Gastroesophageal sphincter (tissue), 4 donors: ENCODE measurements at regions not wholly inside any gene's neighbourhood (a gene's known extent, or its start where the extent isn't known, plus 50 kb on each side); places are given as distances from the start of the nearest gene placed in this dataset.

Source experiments
- ATAC-seq: fragments of 150-250 bp; one replicate; pipeline ENCODE4 v1.9.1; 2016; ENCODE audit warnings: mild to moderate bottlenecking, moderate library complexity
- H3K27ac ChIP-seq, 4 donors: fragments of 200-600 bp; sonication (generic) in 3 of 4; 1 replicate in 3 of 4; 2 replicates in 1 of 4; pipeline ENCODE4 v1.5.1; 2016 to 2019
- H3K27me3 ChIP-seq: fragments of 200-600 bp; sonication (generic); one replicate; pipeline ENCODE4 v1.5.1; 2019
- H3K36me3 ChIP-seq, 2 donors: fragments of 200-600 bp; sonication (generic); one replicate each; pipeline ENCODE4 v1.5.1; 2019; ENCODE audit warnings: control low read depth in 1 of 2
- H3K4me1 ChIP-seq, 3 donors: fragments of 200-600 bp; sonication (generic); 1 replicate in 2 of 3; 2 replicates in 1 of 3; pipeline ENCODE4 v1.5.1; 2016 to 2019; ENCODE audit warnings: control low read depth in 2 of 3
- H3K4me3 ChIP-seq, 2 donors: fragments of 200-600 bp; sonication (generic); one replicate each; pipeline ENCODE4 v1.5.1; 2019; ENCODE audit warnings: mild to moderate bottlenecking in 1 of 2, moderate library complexity in 1 of 2
- H3K9me3 ChIP-seq, 3 donors: fragments of 200-600 bp; sonication (generic); one replicate each; pipeline ENCODE4 v1.5.1; 2017 to 2019; ENCODE audit warnings: control low read depth in 2 of 3
- CTCF ChIP-seq, 4 experiments: fragments of 200-600 bp in 2 of 4; fragments of 450-650 bp in 2 of 4; sonication (generic) in 1 of 4; IDR thresholded peaks; one replicate each; pipeline ENCODE4 v1.5.1; 2017 to 2019; ENCODE audit warnings: antibody characterized with exemption in 4 of 4, mild to moderate bottlenecking in 2 of 4, moderate library complexity in 2 of 4
- EP300 ChIP-seq: sonication (generic); formaldehyde crosslinking; IDR thresholded peaks from one replicate; pipeline ENCODE4 v1.6.1; 2017; ENCODE audit warnings: antibody characterized with exemption, mild to moderate bottlenecking
- POLR2A ChIP-seq, 2 donors: fragments of 450-650 bp; IDR thresholded peaks; one replicate each; pipeline ENCODE4 v1.6.1; 2017; ENCODE audit warnings: antibody characterized with exemption in 2 of 2, mild to moderate bottlenecking in 2 of 2, moderate library complexity in 1 of 2
- POLR2AphosphoS5 ChIP-seq: sonication (generic); formaldehyde crosslinking; IDR thresholded peaks from one replicate; pipeline ENCODE4 v1.6.1; 2017; ENCODE audit warnings: antibody characterized with exemption
- WGBS, 2 donors: methylation state at CpG; one replicate each; pipeline ENCODE4 v1.1.5; 2018; ENCODE audit warnings: low coverage in 1 of 2; 5-methylcytosine and 5-hydroxymethylcytosine counted together

- H3K27ac ChIP-seq: peak overlapping the region; percentile 95 to 100 (median 100)
- no peaks in the 10 kb centered on the region for H3K27me3 ChIP-seq
- no peak for ATAC-seq
- TF ChIP-seq POLR2A (IDR thresholded peaks at IDR 0.05): no peak
- no peak for TF ChIP-seq POLR2AphosphoS5
- no peak for TF ChIP-seq EP300
- TF ChIP-seq CTCF (IDR thresholded peaks at IDR 0.05): no peak
- 10 to 20% methylated on average over 4 to 13 of the region's 15 CpGs for WGBS, 2 donors
- peaks cover 0 to 98% (median 64%) of the 10 kb centered on the region in 3 donors for H3K4me1 ChIP-seq
- peak overlapping the region; percentile 37 to 69 for H3K4me3 ChIP-seq
- H3K9me3 ChIP-seq: no peaks in the 10 kb centered on the region
- H3K36me3 ChIP-seq: peaks cover 0 to 17% of the 10 kb centered on the region in 2 donors
These were observed 130.9 kb downstream of the C9orf50 start for GRCh38 chr9:129489838-129490582.

GRCh38 chr9:129487658-129488483 is 133.0 kb downstream of the C9orf50 start:
- H3K27me3 ChIP-seq: no peaks in the 10 kb centered on the region
- H3K4me3 ChIP-seq: peak overlapping the region; percentile 37 to 69
- no peak for ATAC-seq
- TF ChIP-seq POLR2A (IDR thresholded peaks at IDR 0.05): no peak
- TF ChIP-seq CTCF (IDR thresholded peaks at IDR 0.05): no peak
- no peak for TF ChIP-seq POLR2AphosphoS5
- no peak for TF ChIP-seq EP300
- WGBS, 2 donors: 0% methylated on average over 8 of the region's 46 CpGs; no CpG with 5 or more reads in 1 of the 2 donors
- H3K9me3 ChIP-seq: no peaks in the 10 kb centered on the region
- H3K36me3 ChIP-seq: peaks cover 0 to 11% of the 10 kb centered on the region in 2 donors
- peak overlapping the region; percentile 95 to 100 (median 100) for H3K27ac ChIP-seq
- H3K4me1 ChIP-seq: peaks cover 4 to 96% (median 72%) of the 10 kb centered on the region in 3 donors

- H3K4me3 ChIP-seq: no peak overlapping the region
- H3K36me3 ChIP-seq: peaks cover 0 to 3% of the 10 kb centered on the region in 2 donors
- no peaks in the 10 kb centered on the region for H3K27me3 ChIP-seq
- H3K9me3 ChIP-seq: no peaks in the 10 kb centered on the region
- TF ChIP-seq POLR2A (IDR thresholded peaks at IDR 0.05): peak in 1 of 2 donors; percentile 34
- peak; percentile 93 for TF ChIP-seq POLR2AphosphoS5
- no peak for TF ChIP-seq CTCF (IDR thresholded peaks at IDR 0.05)
- no peak for TF ChIP-seq EP300
- H3K4me1 ChIP-seq: peaks cover 4 to 95% (median 66%) of the 10 kb centered on the region in 3 donors
- peak; percentile 14 for ATAC-seq
- WGBS, 2 donors: 35 to 40% methylated on average over 1 to 4 of the region's 13 CpGs
- H3K27ac ChIP-seq: peak overlapping the region; percentile 95 to 100 (median 100)
These were observed 133.9 kb downstream of the C9orf50 start for GRCh38 chr9:129486756-129487657.

GRCh38 chr9:129485145-129485774 is 135.6 kb downstream of the C9orf50 start:
- WGBS, 2 donors: 51 to 75% methylated on average over 7 to 8 of the region's 9 CpGs

More at GRCh38 chr9:129485145-129485774, 135.6 kb downstream of the C9orf50 start:
- Histone ChIP-seq H3K4me1 (peaks cover 4 to 95% (median 63%) of the 10 kb centered on the region in 3 donors), H3K27ac (peak overlapping the region; percentile 95 to 100 (median 100)), H3K36me3 (no peaks in the 10 kb centered on the region), H3K27me3 (no peaks in the 10 kb centered on the region), H3K4me3 (no peak overlapping the region), H3K9me3 (no peaks in the 10 kb centered on the region)
- TF ChIP-seq POLR2AphosphoS5 (no peak), POLR2A (IDR thresholded peaks at IDR 0.05) (no peak), EP300 (no peak), CTCF (IDR thresholded peaks at IDR 0.05) (no peak)
- no peak for ATAC-seq
